Upper lobe of right lung (tissue), 1 donor: ENCODE measurements at regions not wholly inside any gene's neighbourhood (a gene's known extent, or its start where the extent isn't known, plus 50 kb on each side); places are given as distances from the start of the nearest gene placed in this dataset.

Experiments
- ATAC-seq: fragments of 200-7000 bp; cut with Tn5 transposase; one replicate; pipeline ENCODE4 v1.9.1; 2020; ENCODE audit warnings: mild to moderate bottlenecking, moderate library complexity
- DNase-seq: peaks from one replicate; pipeline ENCODE4 v3.0.0-alpha.2; 2020
- H3K27ac ChIP-seq: fragments of 200-600 bp; one replicate; pipeline ENCODE4 v1.8.0; 2022
- H3K27me3 ChIP-seq: fragments of 200-600 bp; one replicate; pipeline ENCODE4 v1.8.0; 2022; ENCODE audit warnings: mild to moderate bottlenecking
- H3K36me3 ChIP-seq: fragments of 200-600 bp; one replicate; pipeline ENCODE4 v1.8.0; 2022
- H3K4me1 ChIP-seq: fragments of 200-600 bp; one replicate; pipeline ENCODE4 v1.8.0; 2022
- H3K4me3 ChIP-seq: fragments of 200-600 bp; one replicate; pipeline ENCODE4 v1.8.0; 2022; ENCODE audit warnings: mild to moderate bottlenecking
- H3K9me3 ChIP-seq: fragments of 200-600 bp; one replicate; pipeline ENCODE4 v1.8.0; 2022
- CTCF ChIP-seq: fragments of 200-600 bp; IDR thresholded peaks from one replicate; pipeline ENCODE4 v1.8.0; 2022; ENCODE audit warnings: antibody characterized with exemption
- intact Hi-C: fragments of 100-400 bp; cut with DNase I; formaldehyde crosslinking; loops from one replicate; pipeline ENCODE4 v1.11.0; 2022
- donor health status: DM: no; HTN: yes; CAD: no; lungs with severe emphysema.

GRCh38 chr5:67476531-67476930, 279.9 kb upstream of the CD180 start:
- Histone ChIP-seq H3K36me3 (no peaks in the 10 kb centered on the region), H3K9me3 (no peaks in the 10 kb centered on the region), H3K27me3 (no peaks in the 10 kb centered on the region), H3K27ac (no peak overlapping the region), H3K4me1 (no peaks in the 10 kb centered on the region), H3K4me3 (no peak overlapping the region)
- ATAC-seq (no peak), DNase-seq (no peak)
- intact Hi-C loops, result no loop called here
- no peak for TF ChIP-seq CTCF

DNA sequence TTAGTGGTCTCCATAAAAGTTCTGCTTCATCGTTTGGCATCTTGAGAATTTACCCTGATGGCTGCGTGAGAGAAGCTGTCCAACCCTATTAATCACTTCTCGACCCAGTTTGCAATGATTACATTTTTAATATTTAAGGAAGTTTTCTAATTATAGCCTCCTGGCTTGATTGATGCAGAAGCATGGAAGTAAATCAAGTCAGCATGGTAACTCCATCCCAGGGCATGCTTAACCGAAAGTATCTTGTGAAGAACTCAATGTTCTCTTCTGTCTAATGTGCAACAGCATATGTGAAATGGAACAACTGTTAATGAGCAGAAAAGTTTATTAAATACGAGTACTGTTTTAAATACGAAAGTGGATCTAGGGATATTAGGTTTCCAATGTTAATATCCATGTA, 278.9 kb upstream of the CD180 start:
- no peak for TF ChIP-seq CTCF
- no peak overlapping the region for H3K27ac ChIP-seq
- no peaks in the 10 kb centered on the region for H3K9me3 ChIP-seq
- H3K4me3 ChIP-seq, result no peak overlapping the region
- intact Hi-C loops, result no loop called here
- no peaks in the 10 kb centered on the region for H3K36me3 ChIP-seq
- no peak for ATAC-seq
- H3K4me1 ChIP-seq, result no peaks in the 10 kb centered on the region
- DNase-seq, result no peak
- no peaks in the 10 kb centered on the region for H3K27me3 ChIP-seq

- Histone ChIP-seq H3K9me3 (no peaks in the 10 kb centered on the region), H3K36me3 (no peaks in the 10 kb centered on the region), H3K27ac (no peak overlapping the region), H3K4me3 (no peak overlapping the region), H3K27me3 (no peaks in the 10 kb centered on the region), H3K4me1 (no peaks in the 10 kb centered on the region)
- ATAC-seq (no peak), DNase-seq (no peak)
- intact Hi-C loops, result no loop called here
- no peak for TF ChIP-seq CTCF
These were observed 278.1 kb upstream of the CD180 start for GRCh38 chr5:67474597-67475238.

DNA sequence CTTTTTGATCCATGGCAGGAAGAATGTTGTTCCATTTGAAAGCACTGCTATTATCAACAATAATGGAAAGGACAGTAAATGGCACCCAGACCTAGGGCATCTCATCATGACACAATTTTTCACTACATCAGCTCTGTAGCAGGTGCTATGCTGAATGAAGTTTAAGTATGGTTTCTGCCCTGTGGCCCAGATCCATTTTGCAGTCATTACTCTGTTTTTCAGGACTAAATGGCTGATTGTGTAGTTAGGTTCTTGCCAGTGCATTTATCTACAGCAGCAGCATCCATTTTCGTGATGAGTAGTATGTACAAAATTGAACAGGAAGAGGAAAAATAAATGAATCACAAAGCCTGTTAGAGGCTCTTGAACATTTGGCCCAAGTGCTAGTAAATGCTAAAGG, 270.5 kb upstream of the CD180 start:
- TF ChIP-seq CTCF, result no peak
- no peaks in the 10 kb centered on the region for H3K27me3 ChIP-seq
- ATAC-seq (no peak), DNase-seq (no peak)
- no peak overlapping the region for H3K27ac ChIP-seq
- H3K9me3 ChIP-seq, result no peaks in the 10 kb centered on the region
- H3K36me3 ChIP-seq, result no peaks in the 10 kb centered on the region
- H3K4me3 ChIP-seq, result no peak overlapping the region
- intact Hi-C loops, result no loop called here
- H3K4me1 ChIP-seq, result no peaks in the 10 kb centered on the region

- Histone ChIP-seq H3K27ac (no peak overlapping the region), H3K27me3 (no peaks in the 10 kb centered on the region), H3K9me3 (no peaks in the 10 kb centered on the region), H3K36me3 (no peaks in the 10 kb centered on the region), H3K4me1 (no peaks in the 10 kb centered on the region), H3K4me3 (no peak overlapping the region)
- no peak for TF ChIP-seq CTCF
- DNase-seq (no peak), ATAC-seq (no peak)
- intact Hi-C loops, result no loop called here
These were observed 269.1 kb upstream of the CD180 start for GRCh38 chr5:67465537-67466207.
